GM12875 (cell line): ENCODE measurements at regions not wholly inside any gene's neighbourhood (a gene's known extent, or its start where the extent isn't known, plus 50 kb on each side); places are given as distances from the start of the nearest gene placed in this dataset.

Experiments
- H3K4me3 ChIP-seq: one replicate; pipeline ENCODE4 v1.5.1; 2011; ENCODE audit warnings: low read depth, low read length, control low read depth
- TF ChIP-seq, protein P1 (sequence below): IDR thresholded peaks from 2 replicates; pipeline ENCODE4 v1.5.1; 2011; ENCODE audit warnings: low read depth, mild to moderate bottlenecking, control low read depth, inconsistent platforms, low read length, moderate library complexity, borderline replicate concordance; ENCODE audit not compliant: insufficient read depth

DNA sequence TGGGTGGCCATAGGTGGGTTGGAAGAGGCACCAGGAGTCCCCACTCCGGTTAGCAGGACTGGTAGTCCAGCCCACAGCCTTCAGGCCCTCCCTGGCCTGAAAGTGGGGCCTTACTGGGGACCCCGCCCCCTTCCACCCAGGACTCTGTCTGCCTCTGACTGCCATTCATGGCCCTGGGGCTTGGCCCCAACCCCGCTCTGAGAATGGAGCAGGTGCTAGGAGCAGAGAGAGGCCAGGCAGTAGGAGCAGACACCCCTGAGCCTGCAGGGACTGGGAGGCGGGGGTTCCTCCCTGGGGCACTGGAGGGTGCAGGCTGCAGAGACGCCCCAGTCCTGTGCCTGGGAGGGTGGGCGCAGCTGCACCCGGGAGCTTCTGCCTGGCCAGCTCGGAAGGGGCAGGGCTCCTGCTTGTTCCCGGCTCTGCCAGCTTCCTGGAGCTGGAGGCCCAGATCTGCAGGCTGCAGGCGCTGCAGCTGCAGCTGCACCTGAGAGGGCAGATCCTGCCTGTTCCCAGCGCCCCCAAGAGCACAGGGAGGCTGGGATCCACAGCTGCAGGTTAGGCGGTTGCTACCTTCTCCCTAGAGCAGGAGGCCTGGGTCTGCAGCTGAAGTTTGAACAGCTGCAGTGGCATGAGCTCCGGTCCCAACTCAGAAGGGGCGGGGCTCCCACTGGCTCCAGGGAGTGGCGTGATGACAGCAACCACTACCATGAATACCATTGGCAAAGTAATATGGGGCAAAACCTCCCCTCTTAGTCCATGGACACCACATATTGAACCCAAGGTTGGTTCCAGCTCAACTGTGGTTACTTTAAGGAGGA, 194.7 kb downstream of the SQOR start:
- H3K4me3 ChIP-seq: no peak overlapping the region
- TF ChIP-seq, protein P1, sequence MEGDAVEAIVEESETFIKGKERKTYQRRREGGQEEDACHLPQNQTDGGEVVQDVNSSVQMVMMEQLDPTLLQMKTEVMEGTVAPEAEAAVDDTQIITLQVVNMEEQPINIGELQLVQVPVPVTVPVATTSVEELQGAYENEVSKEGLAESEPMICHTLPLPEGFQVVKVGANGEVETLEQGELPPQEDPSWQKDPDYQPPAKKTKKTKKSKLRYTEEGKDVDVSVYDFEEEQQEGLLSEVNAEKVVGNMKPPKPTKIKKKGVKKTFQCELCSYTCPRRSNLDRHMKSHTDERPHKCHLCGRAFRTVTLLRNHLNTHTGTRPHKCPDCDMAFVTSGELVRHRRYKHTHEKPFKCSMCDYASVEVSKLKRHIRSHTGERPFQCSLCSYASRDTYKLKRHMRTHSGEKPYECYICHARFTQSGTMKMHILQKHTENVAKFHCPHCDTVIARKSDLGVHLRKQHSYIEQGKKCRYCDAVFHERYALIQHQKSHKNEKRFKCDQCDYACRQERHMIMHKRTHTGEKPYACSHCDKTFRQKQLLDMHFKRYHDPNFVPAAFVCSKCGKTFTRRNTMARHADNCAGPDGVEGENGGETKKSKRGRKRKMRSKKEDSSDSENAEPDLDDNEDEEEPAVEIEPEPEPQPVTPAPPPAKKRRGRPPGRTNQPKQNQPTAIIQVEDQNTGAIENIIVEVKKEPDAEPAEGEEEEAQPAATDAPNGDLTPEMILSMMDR: no peak

DNA sequence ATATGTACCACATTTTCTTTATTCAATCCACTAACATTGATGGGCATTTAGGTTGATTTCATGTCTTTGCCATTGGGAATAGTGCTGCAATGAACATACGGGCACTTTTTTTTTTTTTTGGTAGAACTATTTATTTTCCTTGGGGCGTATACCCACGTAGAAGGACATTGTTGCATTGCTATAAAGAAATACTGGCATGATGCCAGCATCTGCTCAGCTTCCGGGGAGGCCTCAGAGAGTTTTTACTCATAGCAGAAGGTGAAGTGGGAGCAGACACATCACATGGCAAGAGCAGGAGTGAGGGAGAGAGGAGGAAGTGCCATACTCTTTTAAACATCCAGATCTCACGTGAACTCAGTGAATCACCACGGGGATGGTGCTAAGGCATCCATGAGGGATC, 197.0 kb downstream of the SQOR start:
- H3K4me3 ChIP-seq: no peak overlapping the region
- TF ChIP-seq, protein P1: no peak

DNA sequence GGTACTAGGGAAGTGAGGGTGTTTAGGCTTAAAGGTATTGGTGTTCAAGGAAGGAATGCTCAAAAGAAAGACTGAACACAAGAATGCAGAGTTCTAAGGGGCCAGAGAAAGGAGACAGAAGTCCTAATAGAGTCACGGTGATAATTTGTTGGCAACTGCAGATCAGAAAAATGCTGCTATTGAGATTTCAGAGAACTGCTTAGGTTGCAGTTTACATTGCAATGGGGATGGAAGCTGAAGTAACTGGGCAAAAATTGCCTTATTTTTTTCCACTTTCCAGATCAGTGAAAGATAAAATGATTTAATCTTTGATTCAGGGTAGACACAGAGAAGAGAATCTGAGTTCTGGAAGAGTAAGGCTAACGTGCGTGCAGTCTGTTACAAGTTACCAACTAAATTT, 199.8 kb downstream of the SQOR start:
- TF ChIP-seq, protein P1: no peak
- H3K4me3 ChIP-seq: no peak overlapping the region

DNA sequence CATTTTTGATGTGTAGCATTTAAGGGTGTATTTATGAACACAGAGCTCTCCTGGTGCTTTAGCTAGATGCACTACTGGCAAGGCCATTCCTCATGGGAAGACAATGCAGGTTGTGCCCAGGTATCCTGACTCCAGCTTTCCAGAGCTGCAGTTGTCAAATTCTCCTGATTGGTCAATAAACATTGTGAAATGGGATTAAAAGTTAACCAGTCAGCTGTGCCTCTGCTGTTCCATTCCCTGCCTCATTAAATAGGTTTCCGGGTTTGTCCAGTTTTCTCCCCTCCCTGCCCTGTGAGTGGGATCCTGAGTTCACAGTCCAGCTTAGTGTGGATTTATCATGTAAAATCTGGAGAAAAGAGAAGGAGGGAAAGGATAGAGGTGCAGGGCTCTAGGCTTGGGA, 207.3 kb downstream of the SQOR start:
- H3K4me3 ChIP-seq: no peak overlapping the region
- TF ChIP-seq, protein P1: no peak

DNA sequence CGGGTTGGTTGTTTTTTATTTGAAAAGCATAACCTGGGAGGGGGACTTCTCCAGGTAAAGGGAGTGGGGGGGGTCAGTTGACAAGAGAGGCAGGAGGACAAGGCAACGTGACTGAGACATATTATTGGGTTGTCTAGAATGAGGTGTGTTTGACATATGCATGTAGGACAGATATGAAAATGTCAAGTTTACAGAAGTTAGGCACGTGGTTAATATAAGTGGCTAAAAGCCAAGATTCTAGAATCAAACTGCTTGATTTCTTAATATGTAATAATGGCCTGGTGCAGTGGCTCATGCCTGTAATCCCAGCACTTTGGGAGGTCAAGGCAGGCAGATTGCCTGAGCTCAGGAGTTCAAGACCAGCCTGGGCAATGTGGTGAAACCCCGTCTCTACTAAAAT, 212.8 kb downstream of the SQOR start:
- TF ChIP-seq, protein P1: no peak
- no peak overlapping the region for H3K4me3 ChIP-seq

DNA sequence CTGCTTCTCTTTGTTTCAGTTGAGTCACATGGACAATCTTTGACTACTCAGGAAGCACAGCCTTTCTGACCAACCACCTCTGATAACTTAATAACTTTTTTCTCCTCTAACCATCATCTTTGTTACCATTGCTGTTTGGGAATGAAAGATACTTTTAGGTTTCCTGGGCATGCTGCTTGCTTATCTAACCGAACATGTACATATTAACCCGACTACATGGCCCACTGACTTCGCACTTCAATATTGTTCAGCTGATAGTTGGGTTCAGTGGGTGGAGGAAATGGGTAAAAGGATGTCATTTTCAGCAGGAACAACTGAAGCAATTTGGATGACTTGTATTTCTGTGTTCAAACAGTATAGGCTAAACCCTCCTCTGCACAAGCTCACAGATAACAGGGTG, 214.3 kb downstream of the SQOR start:
- H3K4me3 ChIP-seq: no peak overlapping the region
- TF ChIP-seq, protein P1: no peak
